ENCODE measurements at regions not wholly inside any gene's neighbourhood (a gene's known extent, or its start where the extent isn't known, plus 50 kb on each side); places are given as distances from the start of the nearest gene placed in this dataset.

DNA sequence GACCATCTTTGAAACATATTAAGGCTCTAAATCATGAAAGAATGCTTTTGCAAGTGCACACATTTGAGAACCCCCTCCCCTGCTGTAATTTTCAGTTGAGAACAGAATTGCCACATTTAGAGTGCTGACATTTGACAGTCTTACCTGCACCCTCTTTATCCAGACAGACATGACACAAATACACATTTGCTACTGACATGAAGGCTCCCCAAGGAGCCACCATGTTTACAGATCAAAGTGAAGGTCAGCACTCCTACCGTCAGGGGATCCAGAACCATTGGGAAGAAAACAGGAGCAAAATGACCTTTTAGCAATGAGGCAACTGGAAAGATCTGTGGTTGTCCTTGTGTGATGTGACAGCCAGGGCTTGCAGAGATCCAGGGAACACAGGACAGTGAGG, 315.4 kb upstream of the CNR1 start:
- no peak for TF ChIP-seq ZNF274 (IDR thresholded peaks at IDR 0.05; ENCODE audit: low read depth, low read length)
- no peak for TF ChIP-seq YY1 (IDR thresholded peaks at IDR 0.05; ENCODE audit: insufficient read depth, insufficient read length)

All from NT2/D1 (cell line).